ENCODE measurements at regions not wholly inside any gene's neighbourhood (a gene's known extent, or its start where the extent isn't known, plus 50 kb on each side); places are given as distances from the start of the nearest gene placed in this dataset.
"Not testable (repeated sequence)": the region's sequence is repeated elsewhere in the genome, so short reads cannot be mapped to it uniquely, and the experiment has no call there.

DNA sequence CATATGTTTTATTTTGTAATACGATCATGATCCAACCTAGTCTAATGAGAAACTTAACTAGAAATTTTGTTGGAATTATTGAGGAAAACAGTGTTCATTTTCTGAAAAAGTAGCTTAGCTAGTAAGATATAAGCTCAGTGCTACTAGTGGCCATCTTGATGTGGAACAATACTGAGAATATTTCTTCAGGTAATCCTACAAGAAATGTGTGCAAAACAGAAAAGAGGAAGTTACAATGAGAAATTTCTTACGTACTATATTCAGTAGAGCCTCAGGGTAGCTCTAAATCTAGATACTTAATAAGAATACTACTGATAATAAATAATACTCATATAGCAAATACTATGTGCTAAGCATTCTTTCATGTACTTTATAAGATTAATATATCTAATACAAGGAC, 114.8 kb downstream of the SYT15B start:
- H3K4me1 Mint-ChIP-seq; H3K4me3 Mint-ChIP-seq; H3K36me3 Mint-ChIP-seq; CTCF ChIA-PET; DNase-seq; H3K9me3 Mint-ChIP-seq; H3K4me3 ChIP-seq (ENCODE audit: low read length); H3K27me3 Mint-ChIP-seq; H3K27ac Mint-ChIP-seq; H3K9me3 ChIP-seq (ENCODE audit: low read length); POLR2A ChIA-PET; H3K27ac ChIP-seq (ENCODE audit: low read depth, low read length); H3K36me3 ChIP-seq (ENCODE audit: insufficient read depth, low read length); H3K27me3 ChIP-seq (ENCODE audit: insufficient read depth, low read length, poor library complexity, severe bottlenecking); H3K4me1 ChIP-seq (ENCODE audit: insufficient read depth, low read length): not testable (repeated sequence)

DNA sequence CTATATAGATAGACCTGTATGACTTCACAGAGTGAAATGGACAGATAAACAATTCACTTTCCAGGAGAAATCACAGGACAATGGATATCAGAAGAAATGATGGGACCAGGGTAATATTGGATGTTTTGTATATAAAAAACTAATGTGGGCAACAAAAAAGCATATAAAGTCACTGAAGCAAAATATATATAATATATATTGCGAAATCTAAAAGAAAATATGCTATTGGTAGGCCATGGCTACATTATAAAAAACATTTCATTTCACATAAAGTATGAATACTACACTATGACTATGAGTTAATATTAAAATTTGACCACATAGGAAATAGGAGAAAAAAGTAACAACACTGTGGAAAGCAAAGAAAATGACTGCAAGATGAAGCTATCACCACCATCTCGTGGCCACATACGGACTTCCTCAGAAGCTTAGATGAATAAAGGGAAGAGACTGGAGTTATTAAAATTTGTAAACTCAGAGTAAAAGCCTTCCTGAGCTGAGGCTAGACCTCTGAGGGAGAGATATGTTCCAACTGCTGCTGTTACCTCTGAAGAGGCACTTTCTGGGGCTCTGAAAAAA, 115.8 kb downstream of the SYT15B start:
- H3K36me3 Mint-ChIP-seq; H3K27me3 ChIP-seq (ENCODE audit: insufficient read depth, low read length, poor library complexity, severe bottlenecking); H3K36me3 ChIP-seq (ENCODE audit: insufficient read depth, low read length); H3K4me3 Mint-ChIP-seq; H3K27me3 Mint-ChIP-seq; H3K27ac Mint-ChIP-seq; H3K9me3 ChIP-seq (ENCODE audit: low read length); CTCF ChIA-PET; H3K4me1 Mint-ChIP-seq; H3K9me3 Mint-ChIP-seq; H3K4me3 ChIP-seq (ENCODE audit: low read length); POLR2A ChIA-PET; DNase-seq; H3K27ac ChIP-seq (ENCODE audit: low read depth, low read length); H3K4me1 ChIP-seq (ENCODE audit: insufficient read depth, low read length): not testable (repeated sequence)

DNA sequence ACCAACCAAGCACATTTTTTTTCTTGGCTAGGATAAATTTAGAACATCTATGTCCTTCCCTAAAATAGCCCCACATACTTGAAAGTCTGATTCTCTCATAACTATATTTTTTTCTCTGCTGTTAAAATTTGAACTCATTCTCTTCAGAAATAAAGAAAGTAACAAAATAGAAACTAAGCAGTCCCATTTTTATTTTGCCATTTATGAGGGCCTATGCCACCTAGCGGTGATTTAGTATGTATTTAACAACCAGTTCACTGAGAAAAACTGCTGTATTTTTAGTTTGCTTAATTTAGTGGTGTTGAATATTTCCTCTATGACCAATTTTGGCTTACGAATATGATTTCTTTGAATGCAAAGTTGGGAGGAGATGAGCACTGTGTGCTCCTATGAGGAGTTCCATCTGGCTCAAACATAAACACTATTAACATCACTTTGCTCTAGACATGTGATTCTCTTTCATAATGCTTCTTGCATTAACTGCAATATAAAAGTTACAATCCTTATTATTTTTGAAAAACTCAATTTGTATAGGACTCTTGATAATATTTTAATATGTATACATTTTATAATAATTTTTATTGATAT, 116.6 kb downstream of the SYT15B start:
- H3K4me3 ChIP-seq (ENCODE audit: low read length); H3K36me3 Mint-ChIP-seq; H3K9me3 ChIP-seq (ENCODE audit: low read length); H3K9me3 Mint-ChIP-seq; H3K36me3 ChIP-seq (ENCODE audit: insufficient read depth, low read length); H3K4me3 Mint-ChIP-seq; POLR2A ChIA-PET; H3K27me3 Mint-ChIP-seq; H3K27ac Mint-ChIP-seq; CTCF ChIA-PET; H3K27me3 ChIP-seq (ENCODE audit: insufficient read depth, low read length, poor library complexity, severe bottlenecking); H3K27ac ChIP-seq (ENCODE audit: low read depth, low read length); H3K4me1 ChIP-seq (ENCODE audit: insufficient read depth, low read length); H3K4me1 Mint-ChIP-seq: not testable (repeated sequence)
- peak in 3 of 5 donors; percentile 8 to 30 (median 25) for DNase-seq

GRCh38 chr10:47626975-47627374, 103.5 kb upstream of the AGAP9 start:
- H3K9me3 ChIP-seq (ENCODE audit: low read length); H3K4me1 Mint-ChIP-seq; H3K36me3 ChIP-seq (ENCODE audit: insufficient read depth, low read length); CTCF ChIA-PET; DNase-seq; H3K27ac ChIP-seq (ENCODE audit: low read depth, low read length); H3K4me1 ChIP-seq (ENCODE audit: insufficient read depth, low read length); POLR2A ChIA-PET; H3K9me3 Mint-ChIP-seq; H3K27me3 ChIP-seq (ENCODE audit: insufficient read depth, low read length, poor library complexity, severe bottlenecking); H3K27ac Mint-ChIP-seq; H3K36me3 Mint-ChIP-seq; H3K4me3 Mint-ChIP-seq; H3K27me3 Mint-ChIP-seq; H3K4me3 ChIP-seq (ENCODE audit: low read length): not testable (repeated sequence)

DNA sequence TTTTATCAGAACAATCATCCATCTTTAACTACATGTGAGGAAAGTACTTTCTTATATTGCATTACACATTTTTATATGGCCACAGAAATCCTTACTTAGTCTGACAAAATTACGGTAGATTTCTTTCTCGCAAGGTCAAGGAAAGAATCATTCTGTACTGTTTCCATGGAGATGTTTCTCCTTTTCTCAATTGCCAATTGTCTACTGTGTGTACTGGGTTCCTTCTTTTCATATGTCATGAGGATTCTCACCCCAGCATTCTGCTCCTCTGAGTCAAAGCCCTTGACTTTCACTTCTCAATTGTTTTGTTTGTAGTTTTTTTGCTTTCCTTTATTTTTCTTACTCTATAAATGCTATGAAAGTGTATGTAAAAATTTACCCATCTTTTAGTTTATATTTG, 99.3 kb upstream of the AGAP9 start:
- H3K4me3 ChIP-seq (ENCODE audit: low read length); H3K36me3 ChIP-seq (ENCODE audit: insufficient read depth, low read length); H3K4me1 ChIP-seq (ENCODE audit: insufficient read depth, low read length); H3K4me1 Mint-ChIP-seq; H3K27ac ChIP-seq (ENCODE audit: low read depth, low read length); H3K27me3 Mint-ChIP-seq; H3K4me3 Mint-ChIP-seq; H3K27ac Mint-ChIP-seq; H3K36me3 Mint-ChIP-seq; H3K9me3 Mint-ChIP-seq; H3K27me3 ChIP-seq (ENCODE audit: insufficient read depth, low read length, poor library complexity, severe bottlenecking); DNase-seq; H3K9me3 ChIP-seq (ENCODE audit: low read length); CTCF ChIA-PET; POLR2A ChIA-PET: not testable (repeated sequence)

DNA sequence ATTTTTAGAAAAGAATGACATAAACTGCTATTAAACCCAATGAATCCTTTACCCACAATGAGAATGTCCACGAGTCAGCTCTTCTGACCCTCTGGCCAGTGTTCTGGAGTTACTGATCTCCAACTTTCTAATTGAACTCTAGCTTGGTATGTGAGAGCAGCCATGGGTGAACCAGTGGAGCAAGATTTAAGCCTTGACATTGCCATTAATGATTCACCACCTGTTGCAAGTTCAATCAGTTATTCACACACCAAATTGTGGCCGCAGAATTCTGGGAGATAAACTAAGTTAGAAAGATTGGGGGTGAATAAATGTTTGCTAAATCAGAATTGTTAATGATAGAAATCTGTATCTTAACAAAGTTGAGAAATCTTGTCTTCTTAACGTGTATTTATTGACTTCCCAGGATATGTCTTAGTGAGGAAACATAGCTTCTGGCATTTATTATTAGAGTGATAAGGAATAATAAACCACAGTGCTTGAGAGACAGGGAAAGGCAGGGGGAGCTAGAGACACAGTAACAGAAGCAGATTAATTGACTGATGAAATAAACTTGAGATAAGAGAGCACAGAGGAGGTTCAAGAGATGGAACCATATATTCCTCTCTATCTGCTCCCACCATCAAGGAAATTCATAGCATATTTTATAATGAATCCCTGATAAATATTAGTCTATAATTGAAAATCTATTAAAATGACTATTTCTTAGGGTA, 96.0 kb upstream of the AGAP9 start:
- H3K4me3 Mint-ChIP-seq; H3K4me1 ChIP-seq (ENCODE audit: insufficient read depth, low read length); H3K4me1 Mint-ChIP-seq; H3K27ac Mint-ChIP-seq; H3K36me3 ChIP-seq (ENCODE audit: insufficient read depth, low read length); H3K9me3 Mint-ChIP-seq; CTCF ChIA-PET; H3K9me3 ChIP-seq (ENCODE audit: low read length); H3K36me3 Mint-ChIP-seq; H3K27ac ChIP-seq (ENCODE audit: low read depth, low read length); POLR2A ChIA-PET; H3K27me3 Mint-ChIP-seq; H3K27me3 ChIP-seq (ENCODE audit: insufficient read depth, low read length, poor library complexity, severe bottlenecking); H3K4me3 ChIP-seq (ENCODE audit: low read length); DNase-seq: not testable (repeated sequence)

GRCh38 chr10:47609311-47609710, 85.9 kb upstream of the AGAP9 start:
- H3K27me3 Mint-ChIP-seq; H3K4me1 Mint-ChIP-seq; CTCF ChIA-PET; H3K36me3 ChIP-seq (ENCODE audit: insufficient read depth, low read length); H3K4me3 ChIP-seq (ENCODE audit: low read length); H3K27ac Mint-ChIP-seq; H3K27me3 ChIP-seq (ENCODE audit: insufficient read depth, low read length, poor library complexity, severe bottlenecking); H3K9me3 Mint-ChIP-seq; H3K9me3 ChIP-seq (ENCODE audit: low read length); H3K36me3 Mint-ChIP-seq; H3K27ac ChIP-seq (ENCODE audit: low read depth, low read length); H3K4me1 ChIP-seq (ENCODE audit: insufficient read depth, low read length); POLR2A ChIA-PET; H3K4me3 Mint-ChIP-seq; DNase-seq: not testable (repeated sequence)

GRCh38 chr10:47605791-47606773, 82.6 kb upstream of the AGAP9 start:
- H3K4me3 Mint-ChIP-seq; H3K27ac Mint-ChIP-seq; POLR2A ChIA-PET; DNase-seq; H3K9me3 ChIP-seq (ENCODE audit: low read length); H3K27me3 ChIP-seq (ENCODE audit: insufficient read depth, low read length, poor library complexity, severe bottlenecking); H3K27me3 Mint-ChIP-seq; H3K4me1 ChIP-seq (ENCODE audit: insufficient read depth, low read length); H3K4me3 ChIP-seq (ENCODE audit: low read length); CTCF ChIA-PET; H3K36me3 ChIP-seq (ENCODE audit: insufficient read depth, low read length); H3K27ac ChIP-seq (ENCODE audit: low read depth, low read length); H3K4me1 Mint-ChIP-seq; H3K36me3 Mint-ChIP-seq; H3K9me3 Mint-ChIP-seq: not testable (repeated sequence)

All from CD8-positive, alpha-beta memory T cell (primary cell).